Smooth muscle cell (in vitro differentiated cells): ENCODE measurements at regions not wholly inside any gene's neighbourhood (a gene's known extent, or its start where the extent isn't known, plus 50 kb on each side); places are given as distances from the start of the nearest gene placed in this dataset.
"Not testable (repeated sequence)": the region's sequence is repeated elsewhere in the genome, so short reads cannot be mapped to it uniquely, and the experiment has no call there.

Source experiments
- DNase-seq: peaks from one replicate; lab custom pipeline; 2025; ENCODE audit not compliant: unreplicated experiment; lab: John Stamatoyannopoulos, UW
- H2AFZ ChIP-seq: fragments of 200-600 bp; sonication (generic); 2 replicates; pipeline ENCODE4 v1.6.0; 2016; ENCODE audit warnings: antibody characterized with exemption, low read depth, mild to moderate bottlenecking
- H3F3A ChIP-seq: fragments of 200-600 bp; sonication (generic); 2 replicates; pipeline ENCODE4 v1.6.0; 2017; ENCODE audit warnings: antibody characterized with exemption, low read depth
- H3K27ac ChIP-seq: fragments of 200-600 bp; sonication (generic); 2 replicates; pipeline ENCODE4 v1.5.1; 2016; ENCODE audit warnings: low read depth, mild to moderate bottlenecking
- H3K27me3 ChIP-seq: fragments of 200-600 bp; sonication (generic); 2 replicates; pipeline ENCODE4 v1.6.1; 2016; ENCODE audit warnings: low read depth, mild to moderate bottlenecking
- H3K36me3 ChIP-seq: fragments of 200-600 bp; sonication (generic); 2 replicates; pipeline ENCODE4 v1.5.1; 2016; ENCODE audit warnings: low read depth
- H3K4me1 ChIP-seq: fragments of 200-600 bp; sonication (generic); 2 replicates; pipeline ENCODE4 v1.5.1; 2016; ENCODE audit warnings: low read depth
- H3K4me2 ChIP-seq: fragments of 200-600 bp; sonication (generic); 2 replicates; pipeline ENCODE4 v1.6.0; 2016; ENCODE audit warnings: mild to moderate bottlenecking
- H3K4me3 ChIP-seq: fragments of 200-600 bp; sonication (generic); 2 replicates; pipeline ENCODE4 v1.5.1; 2016; ENCODE audit warnings: mild to moderate bottlenecking
- H3K79me2 ChIP-seq: fragments of 200-600 bp; sonication (generic); 2 replicates; pipeline ENCODE4 v1.6.0; 2016; ENCODE audit warnings: low read depth, mild to moderate bottlenecking
- H3K9ac ChIP-seq: fragments of 200-600 bp; sonication (generic); 2 replicates; pipeline ENCODE4 v1.6.0; 2016; ENCODE audit warnings: low read depth
- H3K9me3 ChIP-seq: fragments of 200-600 bp; sonication (generic); replicated peaks from 2 replicates; pipeline ENCODE4 v1.5.1; 2016; ENCODE audit warnings: low read depth
- H4K20me1 ChIP-seq: fragments of 200-600 bp; sonication (generic); 2 replicates; pipeline ENCODE4 v1.6.0; 2016; ENCODE audit warnings: low read depth
- WGBS: methylation state at CpG from one replicate; pipeline ENCODE4 v1.1.7; 2016; ENCODE audit warnings: low lambda C conversion rate; 5-methylcytosine and 5-hydroxymethylcytosine counted together
- TF ChIP-seq, protein P1 (sequence below): fragments of 200-600 bp; sonication (generic); IDR thresholded peaks from 2 replicates; pipeline ENCODE4 v1.5.1; 2017; ENCODE audit warnings: borderline replicate concordance, mild to moderate bottlenecking, antibody characterized with exemption; ENCODE audit not compliant: insufficient read depth, poor library complexity, severe bottlenecking

DNA sequence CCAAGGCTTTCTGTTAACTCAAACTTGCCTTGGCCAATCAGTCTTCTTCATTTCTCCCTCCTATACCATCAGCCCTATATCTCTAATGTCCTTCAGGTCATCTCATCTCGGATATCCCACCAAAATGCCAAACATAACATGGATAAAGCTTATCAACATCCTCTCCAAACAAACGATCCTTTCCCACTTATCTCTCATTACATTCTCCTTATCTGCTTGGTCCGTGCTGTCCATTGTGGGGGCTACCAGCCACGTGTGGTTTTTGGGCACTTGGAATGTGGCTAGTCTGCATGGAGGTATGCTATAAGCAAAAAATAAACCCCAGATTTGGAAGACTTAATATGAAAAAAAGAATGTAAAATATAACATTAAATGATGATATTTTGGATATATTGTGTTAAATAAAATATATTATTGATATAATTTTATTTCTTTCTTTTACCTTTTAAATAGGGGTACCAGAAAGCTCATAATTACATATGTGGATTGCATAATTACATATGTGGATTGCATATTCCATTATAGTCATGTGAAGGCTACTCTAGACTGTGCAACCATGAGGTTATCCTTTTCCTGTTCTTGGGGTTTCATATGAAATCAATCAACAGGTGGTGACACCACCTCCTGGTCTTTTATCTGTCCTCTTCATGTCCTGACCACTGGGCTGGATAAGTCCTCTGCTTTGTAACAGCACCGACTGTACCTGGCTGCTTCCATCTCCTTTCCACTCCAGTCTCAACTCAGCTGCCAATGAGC is 123.0 kb downstream of the CD83 start:
- no peak overlapping the region for H3K4me2 ChIP-seq
- H3K9me3 ChIP-seq = peaks cover 6% of the 10 kb centered on the region
- H3K79me2 ChIP-seq = no peaks in the 10 kb centered on the region
- 63% methylated on average over 5 of the region's 5 CpGs for WGBS
- H3K36me3 ChIP-seq = peaks cover 3% of the 10 kb centered on the region
- no peak for DNase-seq
- no peaks in the 10 kb centered on the region for H3K27me3 ChIP-seq
- TF ChIP-seq, protein P1, sequence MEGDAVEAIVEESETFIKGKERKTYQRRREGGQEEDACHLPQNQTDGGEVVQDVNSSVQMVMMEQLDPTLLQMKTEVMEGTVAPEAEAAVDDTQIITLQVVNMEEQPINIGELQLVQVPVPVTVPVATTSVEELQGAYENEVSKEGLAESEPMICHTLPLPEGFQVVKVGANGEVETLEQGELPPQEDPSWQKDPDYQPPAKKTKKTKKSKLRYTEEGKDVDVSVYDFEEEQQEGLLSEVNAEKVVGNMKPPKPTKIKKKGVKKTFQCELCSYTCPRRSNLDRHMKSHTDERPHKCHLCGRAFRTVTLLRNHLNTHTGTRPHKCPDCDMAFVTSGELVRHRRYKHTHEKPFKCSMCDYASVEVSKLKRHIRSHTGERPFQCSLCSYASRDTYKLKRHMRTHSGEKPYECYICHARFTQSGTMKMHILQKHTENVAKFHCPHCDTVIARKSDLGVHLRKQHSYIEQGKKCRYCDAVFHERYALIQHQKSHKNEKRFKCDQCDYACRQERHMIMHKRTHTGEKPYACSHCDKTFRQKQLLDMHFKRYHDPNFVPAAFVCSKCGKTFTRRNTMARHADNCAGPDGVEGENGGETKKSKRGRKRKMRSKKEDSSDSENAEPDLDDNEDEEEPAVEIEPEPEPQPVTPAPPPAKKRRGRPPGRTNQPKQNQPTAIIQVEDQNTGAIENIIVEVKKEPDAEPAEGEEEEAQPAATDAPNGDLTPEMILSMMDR = no peak
- no peak overlapping the region for H3K9ac ChIP-seq
- no peaks in the 10 kb centered on the region for H3F3A ChIP-seq
- no peaks in the 10 kb centered on the region for H3K4me1 ChIP-seq
- H3K27ac ChIP-seq = no peak overlapping the region
- H4K20me1 ChIP-seq = no peaks in the 10 kb centered on the region
- no peak overlapping the region for H3K4me3 ChIP-seq
- no peak overlapping the region for H2AFZ ChIP-seq

DNA sequence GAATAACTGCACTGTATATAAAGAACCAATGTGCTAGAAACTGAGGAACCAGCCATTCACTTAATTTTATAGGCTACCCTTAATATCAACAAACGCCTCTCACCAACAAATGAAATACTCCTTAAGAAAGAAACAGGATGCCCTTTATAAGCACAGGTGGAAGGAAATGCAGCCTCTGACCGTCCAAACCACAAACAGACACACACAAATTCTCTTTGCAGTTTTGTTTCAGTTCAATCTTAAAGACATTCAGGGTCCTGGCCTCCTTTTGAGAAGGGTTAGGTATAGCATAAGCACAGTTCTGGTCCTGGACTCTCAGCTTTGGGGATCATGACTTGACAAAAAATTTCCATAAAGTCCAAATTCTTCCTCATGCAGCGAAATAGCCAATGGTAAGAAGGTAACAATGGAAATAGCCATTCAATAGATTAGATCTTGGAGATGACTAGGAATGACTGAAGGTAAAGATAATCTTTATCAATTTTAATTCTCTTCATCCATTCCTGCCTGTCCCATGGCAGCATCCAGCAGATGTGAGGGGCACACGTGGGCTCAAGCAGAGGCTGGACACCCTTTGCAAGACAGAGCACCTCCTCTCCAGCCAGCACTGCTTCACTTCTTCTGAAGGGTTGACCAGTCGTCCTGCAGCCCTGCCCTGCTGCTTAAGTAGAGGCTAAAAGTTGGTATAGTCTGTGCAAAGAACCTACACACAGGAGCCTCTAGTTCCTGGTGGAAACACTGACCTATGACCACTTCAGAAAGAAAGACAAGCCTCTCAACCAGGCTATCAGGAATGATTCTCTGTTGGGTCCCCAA is 123.9 kb downstream of the CD83 start:
- H3K4me3 ChIP-seq = no peak overlapping the region
- TF ChIP-seq, protein P1 = no peak
- 87% methylated on average over 5 of the region's 5 CpGs for WGBS
- DNase-seq = no peak
- no peaks in the 10 kb centered on the region for H3K27me3 ChIP-seq
- H3K9me3 ChIP-seq = peaks cover 6% of the 10 kb centered on the region
- peaks cover 3% of the 10 kb centered on the region for H3K36me3 ChIP-seq
- no peaks in the 10 kb centered on the region for H3K4me1 ChIP-seq
- no peak overlapping the region for H2AFZ ChIP-seq
- H3F3A ChIP-seq = no peaks in the 10 kb centered on the region
- H4K20me1 ChIP-seq = no peaks in the 10 kb centered on the region
- no peaks in the 10 kb centered on the region for H3K79me2 ChIP-seq
- H3K9ac ChIP-seq = no peak overlapping the region
- no peak overlapping the region for H3K27ac ChIP-seq
- no peak overlapping the region for H3K4me2 ChIP-seq

DNA sequence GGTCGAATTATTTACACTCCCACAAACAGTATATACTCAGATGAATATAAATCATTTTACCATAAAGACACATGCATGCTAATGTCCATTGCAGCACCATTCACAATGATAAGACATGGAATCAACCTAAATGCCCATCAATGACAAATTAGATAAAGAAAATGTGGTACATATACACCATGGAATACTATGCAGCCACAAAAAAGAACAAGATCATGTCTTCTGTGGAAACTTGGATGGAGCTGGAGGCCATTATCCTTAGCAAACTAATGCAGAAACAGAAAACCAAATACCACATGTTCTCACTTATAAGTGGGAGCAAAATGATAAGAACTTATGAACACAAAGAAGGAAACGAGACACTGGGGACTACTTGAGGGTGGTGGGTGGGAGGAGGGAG is 125.3 kb downstream of the CD83 start:
- not testable (repeated sequence) for H3K27ac ChIP-seq, H3K4me1 ChIP-seq, DNase-seq, H3K9ac ChIP-seq, H3K36me3 ChIP-seq, H4K20me1 ChIP-seq, H3K79me2 ChIP-seq, H3K27me3 ChIP-seq, H3F3A ChIP-seq, H3K9me3 ChIP-seq, H3K4me2 ChIP-seq, H3K4me3 ChIP-seq, H2AFZ ChIP-seq
- WGBS = 87% methylated on average over 2 of the region's 2 CpGs

DNA sequence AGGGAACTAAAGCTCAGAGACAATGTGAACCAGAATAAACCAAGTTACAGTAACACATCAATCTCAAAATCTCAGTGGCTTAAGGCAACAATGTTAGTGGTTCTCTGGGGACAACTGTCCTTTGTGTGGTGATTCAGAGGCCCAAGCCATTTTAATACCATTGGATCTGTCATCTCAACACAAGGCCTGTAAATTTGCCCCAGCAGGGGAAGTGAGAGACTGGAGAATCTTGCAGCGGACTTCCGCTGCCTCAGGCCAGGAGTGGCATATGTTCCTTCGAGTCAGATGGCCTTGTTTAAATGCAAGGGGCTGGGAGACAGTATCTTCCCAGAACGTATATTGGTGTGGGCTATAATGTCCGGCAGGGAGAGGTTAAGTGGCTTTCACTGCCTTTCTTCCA is 126.0 kb downstream of the CD83 start:
- H3K27ac ChIP-seq = no peak overlapping the region
- WGBS = 64% methylated on average over 5 of the region's 5 CpGs
- H3F3A ChIP-seq = no peaks in the 10 kb centered on the region
- no peak overlapping the region for H2AFZ ChIP-seq
- H3K9me3 ChIP-seq = peaks cover 6% of the 10 kb centered on the region
- H3K27me3 ChIP-seq = no peaks in the 10 kb centered on the region
- no peaks in the 10 kb centered on the region for H4K20me1 ChIP-seq
- TF ChIP-seq, protein P1 = no peak
- DNase-seq = no peak
- no peak overlapping the region for H3K4me2 ChIP-seq
- no peaks in the 10 kb centered on the region for H3K79me2 ChIP-seq
- no peak overlapping the region for H3K4me3 ChIP-seq
- peaks cover 3% of the 10 kb centered on the region for H3K36me3 ChIP-seq
- no peaks in the 10 kb centered on the region for H3K4me1 ChIP-seq
- no peak overlapping the region for H3K9ac ChIP-seq
